AG04450 (cell line): ENCODE measurements at regions not wholly inside any gene's neighbourhood (a gene's known extent, or its start where the extent isn't known, plus 50 kb on each side); places are given as distances from the start of the nearest gene placed in this dataset.

Experiments used
- CTCF ChIA-PET: fragments of 300-600, 350-600 bp; formaldehyde crosslinking; extraction: SDS; loops from one replicate; lab custom pipeline; 2022; ENCODE audit warnings: antibody characterized with exemption, inconsistent platforms; lab: Charles Lee
- POLR2A ChIA-PET: fragments of 350-600 bp; formaldehyde crosslinking; extraction: SDS; loops from one replicate; lab custom pipeline; 2021; ENCODE audit warnings: antibody characterized with exemption, inconsistent platforms; lab: Yijun Ruan, JAX
- DNase-seq: peaks from one replicate; pipeline ENCODE4 v3.0.0-alpha.2; 2011; ENCODE audit warnings: low read depth, low spot score
- H3K27ac ChIP-seq: one replicate; pipeline ENCODE4 v1.5.1; 2012; ENCODE audit warnings: low read depth, low read length, control low read depth
- H3K27me3 ChIP-seq: one replicate; pipeline ENCODE4 v1.6.0; 2012; ENCODE audit warnings: low read length; ENCODE audit not compliant: control insufficient read depth, insufficient read depth
- H3K4me3 ChIP-seq: 2 replicates; pipeline ENCODE4 v1.5.1; 2011; ENCODE audit warnings: mild to moderate bottlenecking, low read depth, low read length, control low read depth
- H3K9me3 ChIP-seq: 2 replicates; pipeline ENCODE4 v1.5.1; 2012; ENCODE audit warnings: low read length; ENCODE audit not compliant: control insufficient read depth, insufficient read depth
- TF ChIP-seq, protein P1 (sequence below): IDR thresholded peaks from 2 replicates; pipeline ENCODE4 v1.5.1; 2011; ENCODE audit warnings: low read depth, low read length, control low read depth, inconsistent platforms

DNA sequence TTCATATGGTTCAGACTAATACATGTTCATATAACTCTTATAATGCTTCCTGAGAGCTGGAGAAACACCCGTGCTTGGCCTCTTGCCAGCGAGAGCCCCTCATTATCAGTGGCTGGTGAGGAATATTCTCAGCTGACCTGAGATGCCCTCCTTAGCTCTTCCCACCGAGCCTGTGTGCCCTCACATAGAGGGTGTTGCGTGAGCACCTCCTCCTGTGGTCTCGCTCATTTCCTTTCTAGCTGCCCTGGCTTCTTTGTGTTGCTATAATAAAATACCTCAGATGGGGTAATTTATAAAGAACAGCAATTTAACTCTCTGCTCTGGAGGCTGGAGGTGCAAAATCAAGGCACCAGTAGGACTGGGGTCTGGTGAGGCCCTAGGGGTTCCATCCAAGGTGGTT is 80.5 kb upstream of the ALKAL2 start:
- TF ChIP-seq, protein P1, sequence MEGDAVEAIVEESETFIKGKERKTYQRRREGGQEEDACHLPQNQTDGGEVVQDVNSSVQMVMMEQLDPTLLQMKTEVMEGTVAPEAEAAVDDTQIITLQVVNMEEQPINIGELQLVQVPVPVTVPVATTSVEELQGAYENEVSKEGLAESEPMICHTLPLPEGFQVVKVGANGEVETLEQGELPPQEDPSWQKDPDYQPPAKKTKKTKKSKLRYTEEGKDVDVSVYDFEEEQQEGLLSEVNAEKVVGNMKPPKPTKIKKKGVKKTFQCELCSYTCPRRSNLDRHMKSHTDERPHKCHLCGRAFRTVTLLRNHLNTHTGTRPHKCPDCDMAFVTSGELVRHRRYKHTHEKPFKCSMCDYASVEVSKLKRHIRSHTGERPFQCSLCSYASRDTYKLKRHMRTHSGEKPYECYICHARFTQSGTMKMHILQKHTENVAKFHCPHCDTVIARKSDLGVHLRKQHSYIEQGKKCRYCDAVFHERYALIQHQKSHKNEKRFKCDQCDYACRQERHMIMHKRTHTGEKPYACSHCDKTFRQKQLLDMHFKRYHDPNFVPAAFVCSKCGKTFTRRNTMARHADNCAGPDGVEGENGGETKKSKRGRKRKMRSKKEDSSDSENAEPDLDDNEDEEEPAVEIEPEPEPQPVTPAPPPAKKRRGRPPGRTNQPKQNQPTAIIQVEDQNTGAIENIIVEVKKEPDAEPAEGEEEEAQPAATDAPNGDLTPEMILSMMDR, result no peak
- ChIA-PET CTCF (no interaction called here), POLR2A (no interaction called here)
- no peaks in the 10 kb centered on the region for H3K27me3 ChIP-seq
- peaks cover 41% of the 10 kb centered on the region for H3K9me3 ChIP-seq
- no peak overlapping the region for H3K27ac ChIP-seq
- no peak for DNase-seq
- no peak overlapping the region for H3K4me3 ChIP-seq

DNA sequence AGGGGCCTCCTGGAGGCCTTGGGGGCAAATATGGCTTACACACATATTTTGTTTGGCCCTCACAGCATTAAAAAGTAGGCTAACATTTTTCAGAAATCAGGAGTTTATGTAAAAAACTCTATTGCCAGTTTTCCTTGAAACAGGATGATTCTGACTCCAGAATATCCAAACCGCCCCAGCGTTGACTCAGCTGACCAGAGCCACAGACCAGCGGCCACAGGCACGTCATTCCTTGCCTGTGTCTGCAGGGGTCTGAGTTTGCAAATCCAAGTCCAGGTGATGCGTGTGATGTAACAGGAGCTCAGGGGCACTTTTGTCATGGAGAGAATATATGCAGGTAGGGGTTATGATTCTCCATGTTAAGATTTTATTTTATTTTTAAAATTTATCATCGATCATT is 79.4 kb upstream of the ALKAL2 start:
- H3K4me3 ChIP-seq, result no peak overlapping the region
- no peak for DNase-seq
- H3K27ac ChIP-seq, result no peak overlapping the region
- POLR2A ChIA-PET, result no interaction called here
- TF ChIP-seq, protein P1, result no peak
- CTCF ChIA-PET, result no interaction called here
- no peaks in the 10 kb centered on the region for H3K27me3 ChIP-seq
- H3K9me3 ChIP-seq, result peaks cover 35% of the 10 kb centered on the region

DNA sequence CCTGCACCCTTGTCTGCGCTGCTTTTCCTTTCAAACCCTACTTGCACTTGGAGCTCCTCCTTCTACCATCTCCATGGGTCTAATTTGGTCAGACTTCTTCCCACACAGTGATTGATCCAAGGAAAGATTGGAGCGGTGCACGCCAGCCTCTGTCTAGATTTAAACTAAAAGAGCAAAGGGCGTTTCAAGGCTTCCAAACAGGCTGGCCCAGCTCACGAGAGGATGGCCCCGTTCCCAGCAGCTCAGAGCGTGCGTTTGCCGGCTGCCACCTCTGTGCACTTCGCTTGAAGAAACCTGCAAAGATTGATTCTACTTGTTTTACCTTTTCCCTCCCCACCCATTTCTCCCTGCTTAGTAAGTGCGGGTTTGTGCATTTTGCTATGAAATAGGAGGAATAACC is 78.8 kb upstream of the ALKAL2 start:
- Histone ChIP-seq H3K27ac (no peak overlapping the region), H3K4me3 (no peak overlapping the region), H3K27me3 (no peaks in the 10 kb centered on the region), H3K9me3 (peaks cover 35% of the 10 kb centered on the region)
- TF ChIP-seq, protein P1, result no peak
- CTCF ChIA-PET, result no interaction called here
- POLR2A ChIA-PET, result no interaction called here
- DNase-seq, result no peak

DNA sequence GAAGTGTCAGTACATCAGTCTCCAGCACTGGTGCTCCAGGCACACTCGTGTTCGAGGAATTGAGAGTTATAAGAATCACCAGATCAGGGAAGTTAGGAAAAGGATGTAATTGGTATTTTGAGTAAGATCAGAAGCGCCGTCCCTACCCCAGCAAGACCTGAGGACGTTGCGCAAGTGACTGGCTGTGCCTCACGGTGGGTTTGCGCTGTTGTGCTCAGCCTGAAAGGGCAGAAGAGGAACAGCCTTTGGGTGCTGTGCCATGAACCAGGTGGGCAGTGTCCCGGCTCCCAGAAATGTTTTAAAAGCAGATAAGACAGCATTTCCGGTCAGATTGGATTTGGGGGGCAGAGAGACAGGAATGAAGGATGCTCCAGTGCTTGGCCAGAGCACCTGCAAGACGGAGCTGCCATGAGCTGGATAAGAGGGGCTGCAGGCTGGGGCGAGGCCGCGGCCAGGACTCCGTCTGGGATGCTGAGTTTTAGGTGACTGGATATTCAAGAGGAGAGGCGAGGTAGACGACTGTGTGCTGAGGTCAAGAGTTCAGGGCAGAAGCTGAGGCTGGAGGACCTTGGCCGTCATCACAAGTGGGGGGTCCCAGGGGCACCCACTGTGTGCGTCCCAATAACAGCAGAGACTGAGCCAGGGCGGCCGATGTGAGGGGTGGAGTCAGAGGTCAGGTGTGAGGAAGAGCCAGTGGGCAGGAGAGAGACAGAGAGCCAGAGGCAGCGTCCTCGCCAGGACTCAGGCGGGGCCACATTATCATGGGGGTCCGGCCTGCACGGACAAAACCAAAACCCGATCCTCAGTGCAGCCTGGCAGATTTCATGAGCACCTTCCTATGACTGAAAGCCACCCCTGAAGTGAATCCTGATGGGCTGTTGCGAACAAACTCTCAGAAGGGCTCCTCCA is 77.7 kb upstream of the ALKAL2 start:
- POLR2A ChIA-PET, result no interaction called here
- peaks cover 37% of the 10 kb centered on the region for H3K9me3 ChIP-seq
- CTCF ChIA-PET, result no interaction called here

More for the DNA sequence above, 77.7 kb upstream of the ALKAL2 start:
- Histone ChIP-seq H3K27ac (no peak overlapping the region), H3K4me3 (no peak overlapping the region), H3K27me3 (no peaks in the 10 kb centered on the region)
- DNase-seq, result no peak
- TF ChIP-seq, protein P1, result no peak
